ENCODE measurements at regions not wholly inside any gene's neighbourhood (a gene's known extent, or its start where the extent isn't known, plus 50 kb on each side); places are given as distances from the start of the nearest gene placed in this dataset.

DNA sequence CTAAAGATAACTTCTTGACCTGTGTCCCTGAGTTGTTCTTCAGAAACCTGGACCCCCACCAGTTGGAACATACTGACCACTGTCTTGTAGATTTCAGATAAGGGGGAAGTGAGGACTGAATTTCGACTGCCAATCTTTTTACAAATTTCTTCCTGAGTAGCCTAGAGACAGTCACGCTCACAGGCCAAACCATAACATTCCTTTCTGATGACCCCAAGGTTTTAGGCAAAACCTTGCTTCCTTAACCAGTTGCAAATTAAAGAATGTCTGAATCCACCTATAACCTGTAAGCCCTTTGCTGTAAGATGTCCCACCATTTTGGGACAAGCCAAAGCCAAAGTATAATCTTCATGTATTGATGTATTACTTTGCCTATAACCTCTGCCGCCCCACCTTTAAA is 306.9 kb downstream of the LRFN2 start:
- Histone ChIP-seq H3K9me1 (ENCODE audit: control insufficient read depth, extremely low read depth, insufficient read depth, low read length) (no peaks in the 10 kb centered on the region), H3K9ac (ENCODE audit: control insufficient read depth, extremely low read depth, insufficient read depth, low read length) (no peak overlapping the region), H2AFZ (ENCODE audit: control insufficient read depth, low read length) (no peak overlapping the region), H3K4me1 (ENCODE audit: control insufficient read depth, extremely low read depth, insufficient read depth, low read length) (no peaks in the 10 kb centered on the region), H3K27ac (ENCODE audit: control insufficient read depth, insufficient read depth, low read length) (no peak overlapping the region), H3K9me3 (ENCODE audit: control insufficient read depth, low read depth, low read length) (no peaks in the 10 kb centered on the region), H3K4me2 (ENCODE audit: control insufficient read depth, extremely low read depth, insufficient read depth, low read depth, low read length) (no peak overlapping the region), H4K20me1 (ENCODE audit: control insufficient read depth, extremely low read depth, insufficient read depth, low read length) (no peaks in the 10 kb centered on the region), H3K36me3 (ENCODE audit: control insufficient read depth in 2 of 2, extremely low read depth in 1 of 2, insufficient read depth in 2 of 2, low read length in 2 of 2) (no peaks in the 10 kb centered on the region), H3K79me2 (ENCODE audit: control insufficient read depth, insufficient read depth, low read length) (no peaks in the 10 kb centered on the region), H3K27me3 (ENCODE audit: control insufficient read depth, extremely low read depth, insufficient read depth, low read length) (peaks cover 3% of the 10 kb centered on the region), H3K4me3 (ENCODE audit: control insufficient read depth in 2 of 3, extremely low read depth in 1 of 3, insufficient read depth in 2 of 3, low read depth in 1 of 3, low read length in 3 of 3) (no peak overlapping the region)
- no peak for DNase-seq (ENCODE audit: low read depth, low spot score)
- dilution Hi-C loops (cut with MboI; ENCODE audit: extremely low pct_ligation_motif_present, low sequenced_read_pairs), result no loop called here
- TF ChIP-seq, protein P1, sequence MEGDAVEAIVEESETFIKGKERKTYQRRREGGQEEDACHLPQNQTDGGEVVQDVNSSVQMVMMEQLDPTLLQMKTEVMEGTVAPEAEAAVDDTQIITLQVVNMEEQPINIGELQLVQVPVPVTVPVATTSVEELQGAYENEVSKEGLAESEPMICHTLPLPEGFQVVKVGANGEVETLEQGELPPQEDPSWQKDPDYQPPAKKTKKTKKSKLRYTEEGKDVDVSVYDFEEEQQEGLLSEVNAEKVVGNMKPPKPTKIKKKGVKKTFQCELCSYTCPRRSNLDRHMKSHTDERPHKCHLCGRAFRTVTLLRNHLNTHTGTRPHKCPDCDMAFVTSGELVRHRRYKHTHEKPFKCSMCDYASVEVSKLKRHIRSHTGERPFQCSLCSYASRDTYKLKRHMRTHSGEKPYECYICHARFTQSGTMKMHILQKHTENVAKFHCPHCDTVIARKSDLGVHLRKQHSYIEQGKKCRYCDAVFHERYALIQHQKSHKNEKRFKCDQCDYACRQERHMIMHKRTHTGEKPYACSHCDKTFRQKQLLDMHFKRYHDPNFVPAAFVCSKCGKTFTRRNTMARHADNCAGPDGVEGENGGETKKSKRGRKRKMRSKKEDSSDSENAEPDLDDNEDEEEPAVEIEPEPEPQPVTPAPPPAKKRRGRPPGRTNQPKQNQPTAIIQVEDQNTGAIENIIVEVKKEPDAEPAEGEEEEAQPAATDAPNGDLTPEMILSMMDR (optimal IDR thresholded peaks at IDR 0.05 in 1 of 3, IDR thresholded peaks at IDR 0.05 in 1 of 3, conservative IDR thresholded peaks at IDR 0.05 in 1 of 3; ENCODE audit: extremely low read depth in 1 of 3, insufficient read depth in 2 of 3, low read length in 3 of 3), result no peak
- no peak for TF ChIP-seq EZH2 (IDR thresholded peaks at IDR 0.05; ENCODE audit: low read length)
- FAIRE-seq, result no peak

DNA sequence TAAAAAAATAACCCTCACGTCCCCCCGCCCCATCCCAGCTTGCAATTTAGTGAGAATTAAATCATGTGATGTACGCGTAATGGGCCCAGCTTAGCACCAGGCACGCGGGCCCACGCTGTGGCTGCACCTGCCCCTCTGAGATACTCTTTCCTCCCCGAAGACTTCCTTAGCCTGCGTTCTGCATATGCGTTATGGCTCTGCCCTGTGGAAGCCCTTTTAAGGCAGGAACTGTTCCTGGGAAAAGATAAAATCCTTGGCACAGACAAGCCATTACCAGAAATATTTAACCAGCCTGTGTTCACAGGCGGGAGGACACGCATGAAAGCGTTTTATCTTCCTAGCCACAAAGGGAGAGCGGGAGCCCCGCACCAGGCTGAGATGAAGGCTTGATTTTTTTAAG is 311.0 kb downstream of the LRFN2 start:
- dilution Hi-C loops (cut with MboI; ENCODE audit: extremely low pct_ligation_motif_present, low sequenced_read_pairs), result no loop called here
- FAIRE-seq (no peak), DNase-seq (ENCODE audit: low read depth, low spot score) (no peak)
- Histone ChIP-seq H3K4me3 (ENCODE audit: control insufficient read depth in 2 of 3, extremely low read depth in 1 of 3, insufficient read depth in 2 of 3, low read depth in 1 of 3, low read length in 3 of 3) (no peak overlapping the region), H3K4me1 (ENCODE audit: control insufficient read depth, extremely low read depth, insufficient read depth, low read length) (no peaks in the 10 kb centered on the region), H3K27ac (ENCODE audit: control insufficient read depth, insufficient read depth, low read length) (no peak overlapping the region), H3K9ac (ENCODE audit: control insufficient read depth, extremely low read depth, insufficient read depth, low read length) (no peak overlapping the region), H4K20me1 (ENCODE audit: control insufficient read depth, extremely low read depth, insufficient read depth, low read length) (no peaks in the 10 kb centered on the region), H3K9me3 (ENCODE audit: control insufficient read depth, low read depth, low read length) (no peaks in the 10 kb centered on the region), H3K27me3 (ENCODE audit: control insufficient read depth, extremely low read depth, insufficient read depth, low read length) (no peaks in the 10 kb centered on the region), H3K36me3 (ENCODE audit: control insufficient read depth in 2 of 2, extremely low read depth in 1 of 2, insufficient read depth in 2 of 2, low read length in 2 of 2) (no peaks in the 10 kb centered on the region), H3K79me2 (ENCODE audit: control insufficient read depth, insufficient read depth, low read length) (no peaks in the 10 kb centered on the region), H3K4me2 (ENCODE audit: control insufficient read depth, extremely low read depth, insufficient read depth, low read depth, low read length) (no peak overlapping the region), H2AFZ (ENCODE audit: control insufficient read depth, low read length) (no peak overlapping the region), H3K9me1 (ENCODE audit: control insufficient read depth, extremely low read depth, insufficient read depth, low read length) (no peaks in the 10 kb centered on the region)
- no peak for TF ChIP-seq EZH2 (IDR thresholded peaks at IDR 0.05; ENCODE audit: low read length)
- TF ChIP-seq, protein P1 (optimal IDR thresholded peaks at IDR 0.05 in 1 of 3, IDR thresholded peaks at IDR 0.05 in 1 of 3, conservative IDR thresholded peaks at IDR 0.05 in 1 of 3; ENCODE audit: extremely low read depth in 1 of 3, insufficient read depth in 2 of 3, low read length in 3 of 3), result no peak

Data from keratinocyte (primary cell).